A673 (cell line): ENCODE measurements at regions not wholly inside any gene's neighbourhood (a gene's known extent, or its start where the extent isn't known, plus 50 kb on each side); places are given as distances from the start of the nearest gene placed in this dataset.

ENCODE experiments used
- CTCF ChIP-seq: fragments of 300-800, 200-600 bp; sonication (generic); conservative IDR thresholded peaks from 2 replicates; pipeline ENCODE4 v1.5.1; 2017; ENCODE audit warnings: low read depth, mild to moderate bottlenecking, antibody characterized with exemption, low read length, moderate library complexity, mixed read lengths
- EZH2 ChIP-seq: fragments of 200-600 bp; sonication (generic); IDR thresholded peaks from 2 replicates; pipeline ENCODE4 v1.6.1; 2017; ENCODE audit warnings: borderline replicate concordance, low read depth, mild to moderate bottlenecking, mixed read lengths, antibody characterized with exemption, low read length; ENCODE audit not compliant: poor library complexity, severe bottlenecking

DNA sequence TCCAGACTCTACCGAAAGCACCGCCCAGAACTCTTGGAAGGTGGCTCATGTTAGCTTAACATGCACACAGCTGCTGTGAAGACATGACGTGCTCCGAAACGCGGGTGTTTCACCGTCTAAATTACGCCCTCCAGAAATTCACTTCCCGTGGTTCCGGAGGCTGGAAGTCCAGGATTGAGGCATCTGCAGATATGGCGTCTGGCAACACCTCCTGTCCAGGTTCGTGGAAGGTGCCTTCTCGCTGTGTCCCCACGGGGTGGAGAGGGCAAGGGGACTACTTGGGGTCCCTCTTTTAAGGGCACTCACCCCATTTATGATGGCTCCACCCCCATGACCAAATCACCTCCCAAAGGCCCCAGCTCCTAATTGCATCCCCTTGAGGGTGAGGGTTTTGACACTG is 348.0 kb upstream of the IRX2 start:
- TF ChIP-seq CTCF (no peak), EZH2 (no peak)
